H1 (cell line): ENCODE measurements at regions not wholly inside any gene's neighbourhood (a gene's known extent, or its start where the extent isn't known, plus 50 kb on each side); places are given as distances from the start of the nearest gene placed in this dataset.

Experiments used
- CTCF ChIA-PET: fragments of 300-600 bp; sonication (Branson Sonifier 250); formaldehyde crosslinking; loops from one replicate; lab custom pipeline; 2021; ENCODE audit not compliant: partially characterized antibody; lab: Charles Lee
- POLR2A ChIA-PET: fragments of 300-600 bp; sonication (Branson Sonifier 250); formaldehyde crosslinking; loops from one replicate; lab custom pipeline; 2021; ENCODE audit warnings: inconsistent platforms; ENCODE audit not compliant: partially characterized antibody; lab: Charles Lee
- DNase-seq, 2 experiments: peaks; one replicate each; pipeline versions ENCODE4 v3.0.0 to v3.0.0-alpha.2; 2010 to 2022; ENCODE audit warnings: low spot score in 2 of 2, low read depth in 1 of 2, mixed read lengths in 1 of 2
- FAIRE-seq: peaks from 2 replicates; lab custom pipeline; 2011; peaks lifted over from hg19 to GRCh38; lab: Jason Lieb, UNC
- H2AFZ ChIP-seq: 2 replicates; pipeline ENCODE4 v1.8.1; 2012; ENCODE audit warnings: low read length, inconsistent platforms
- H2AK5ac ChIP-seq: 2 replicates; pipeline ENCODE4 v1.6.1; 2013; ENCODE audit warnings: low read depth, low read length
- H2BK120ac ChIP-seq: replicated peaks from 2 replicates; pipeline ENCODE3; 2013; ENCODE audit warnings: low read depth, low read length, inconsistent platforms
- H2BK12ac ChIP-seq: 2 replicates; pipeline ENCODE4 v1.6.1; 2013; ENCODE audit warnings: low read depth, low read length
- H2BK15ac ChIP-seq: 2 replicates; pipeline ENCODE4 v1.6.1; 2013; ENCODE audit warnings: low read length
- H2BK20ac ChIP-seq: 2 replicates; pipeline ENCODE4 v1.6.1; 2013; ENCODE audit warnings: low read length
- H2BK5ac ChIP-seq: 2 replicates; pipeline ENCODE4 v1.6.1; 2013; ENCODE audit warnings: low read depth, low read length
- H3K14ac ChIP-seq: 2 replicates; pipeline ENCODE4 v1.6.1; 2013; ENCODE audit warnings: inconsistent platforms; ENCODE audit not compliant: insufficient read length
- H3K18ac ChIP-seq: 2 replicates; pipeline ENCODE4 v1.6.1; 2013; ENCODE audit warnings: low read length; ENCODE audit errors: extremely low read depth
- H3K23ac ChIP-seq: 2 replicates; pipeline ENCODE4 v1.6.1; 2013; ENCODE audit warnings: inconsistent platforms; ENCODE audit not compliant: insufficient read length
- H3K23me2 ChIP-seq: 2 replicates; pipeline ENCODE4 v1.6.1; 2013; ENCODE audit warnings: low read depth, low read length
- H3K27ac ChIP-seq: 2 replicates; pipeline ENCODE4 v1.6.1; 2011; ENCODE audit warnings: low read depth, low read length, inconsistent platforms
- H3K27me3 ChIP-seq, 4 experiments: replicated peaks in 1 of 4; 1 replicate in 1 of 4; 2 replicates in 3 of 4; pipeline versions ENCODE4 v1.6.1 to v1.8.1; 2011 to 2013; ENCODE audit warnings: low read length in 3 of 4, mild to moderate bottlenecking in 3 of 4, inconsistent platforms in 2 of 4, mixed read lengths in 2 of 4, moderate library complexity in 1 of 4; ENCODE audit not compliant: control insufficient read depth in 3 of 4, insufficient read depth in 3 of 4; ENCODE audit errors: extremely low read depth in 1 of 4
- H3K36me3 ChIP-seq, 4 experiments: 2 replicates each; pipeline versions ENCODE4 v1.6.1 to v1.8.1; 2011 to 2013; ENCODE audit warnings: mild to moderate bottlenecking in 4 of 4, low read length in 3 of 4, moderate library complexity in 2 of 4, control low read depth in 1 of 4, inconsistent platforms in 1 of 4; ENCODE audit not compliant: insufficient read depth in 4 of 4, control insufficient read depth in 2 of 4
- H3K4ac ChIP-seq: replicated peaks from 2 replicates; pipeline ENCODE3; 2013; ENCODE audit warnings: low read length, low read depth, mixed read lengths, inconsistent platforms; ENCODE audit not compliant: insufficient read length
- H3K4me1 ChIP-seq, 4 experiments: replicated peaks in 1 of 4; 1 replicate in 1 of 4; 2 replicates in 3 of 4; pipeline versions ENCODE4 v1.6.1 to v1.8.1; 2011 to 2013; ENCODE audit warnings: low read length in 3 of 4, inconsistent platforms in 2 of 4, mixed read lengths in 1 of 4; ENCODE audit not compliant: insufficient read depth in 4 of 4, control insufficient read depth in 3 of 4
- H3K4me2 ChIP-seq, 2 experiments: 2 replicates each; pipeline versions ENCODE4 v1.6.1 to v1.8.1; 2011 to 2013; ENCODE audit warnings: low read depth in 2 of 2, low read length in 2 of 2, control low read depth in 1 of 2, inconsistent platforms in 1 of 2, mild to moderate bottlenecking in 1 of 2; ENCODE audit not compliant: insufficient read depth in 1 of 2
- H3K4me3 ChIP-seq, 4 experiments: fragments of 200-600, 300-600 bp in 1 of 4; sonication (generic), shearing (Covaris generic), sonication (Bioruptor Twin) in 1 of 4; 2 replicates each; pipeline versions ENCODE4 v1.5.1 to v1.8.1; 2011 to 2016; ENCODE audit warnings: low read length in 4 of 4, low read depth in 3 of 4, control low read depth in 2 of 4, inconsistent platforms in 2 of 4, mild to moderate bottlenecking in 2 of 4, mixed read lengths in 1 of 4, moderate library complexity in 1 of 4; ENCODE audit not compliant: insufficient read depth in 2 of 4; ENCODE audit errors: extremely low read depth in 1 of 4
- H3K56ac ChIP-seq: replicated peaks from 2 replicates; pipeline ENCODE3; 2013; ENCODE audit warnings: low read depth, mild to moderate bottlenecking, mixed read lengths, low read length, inconsistent platforms; ENCODE audit not compliant: insufficient read length
- H3K79me1 ChIP-seq: 2 replicates; pipeline ENCODE4 v1.6.1; 2013; ENCODE audit warnings: low read depth, low read length, control low read depth
- H3K79me2 ChIP-seq, 2 experiments: 2 replicates each; pipeline versions ENCODE4 v1.6.1 to v1.8.1; 2012 to 2013; ENCODE audit warnings: low read length in 2 of 2, mild to moderate bottlenecking in 2 of 2, inconsistent platforms in 1 of 2; ENCODE audit not compliant: insufficient read depth in 2 of 2, control insufficient read depth in 1 of 2
- H3K9ac ChIP-seq, 4 experiments: replicated peaks in 1 of 4; 1 replicate in 1 of 4; 2 replicates in 3 of 4; pipeline versions ENCODE4 v1.6.1 to v1.8.1; 2011 to 2013; ENCODE audit warnings: low read depth in 3 of 4, low read length in 3 of 4, control low read depth in 2 of 4, mild to moderate bottlenecking in 2 of 4, moderate library complexity in 2 of 4, inconsistent platforms in 1 of 4; ENCODE audit errors: extremely low read depth in 1 of 4
- H3K9me3 ChIP-seq, 2 experiments: 2 replicates each; pipeline versions ENCODE4 v1.6.1 to v1.8.1; 2012 to 2013; ENCODE audit warnings: mild to moderate bottlenecking in 2 of 2, moderate library complexity in 2 of 2, control low read depth in 1 of 2, inconsistent platforms in 1 of 2, low read depth in 1 of 2, low read length in 1 of 2, mixed read lengths in 1 of 2; ENCODE audit not compliant: insufficient read depth in 2 of 2
- H4K20me1 ChIP-seq, 2 experiments: replicated peaks in 1 of 2; 2 replicates each; pipeline versions ENCODE3 to v1.8.1; 2011 to 2013; ENCODE audit warnings: inconsistent platforms in 2 of 2, low read length in 2 of 2, mild to moderate bottlenecking in 1 of 2; ENCODE audit not compliant: insufficient read depth in 2 of 2, control insufficient read depth in 1 of 2
- H4K5ac ChIP-seq: 2 replicates; pipeline ENCODE4 v1.6.1; 2013; ENCODE audit warnings: low read length, low read depth, mixed read lengths, inconsistent platforms; ENCODE audit not compliant: insufficient read length
- H4K8ac ChIP-seq: 2 replicates; pipeline ENCODE4 v1.8.0; 2013; ENCODE audit warnings: mild to moderate bottlenecking, moderate library complexity, low read length, inconsistent platforms; ENCODE audit not compliant: insufficient read depth; ENCODE audit errors: extremely low read depth
- H4K91ac ChIP-seq: replicated peaks from 2 replicates; pipeline ENCODE3; 2013; ENCODE audit warnings: low read length, mixed read lengths, inconsistent platforms; ENCODE audit not compliant: insufficient read length
- BCL11A ChIP-seq, 2 experiments: IDR thresholded peaks; one replicate each; pipeline ENCODE4 v1.6.1; 2011; ENCODE audit warnings: low read depth in 2 of 2, low read length in 2 of 2, mild to moderate bottlenecking in 2 of 2
- CEBPB ChIP-seq: IDR thresholded peaks from 2 replicates; pipeline ENCODE4 v1.6.1; 2012; ENCODE audit warnings: low read depth, low read length
- CHD1 ChIP-seq: IDR thresholded peaks from 2 replicates; pipeline ENCODE4 v1.6.1; 2012; ENCODE audit warnings: low read depth, low read length, improper control_type of control experiment
- CHD2 ChIP-seq: IDR thresholded peaks from 2 replicates; pipeline ENCODE4 v1.6.1; 2012; ENCODE audit warnings: low read length, improper control_type of control experiment
- EGR1 ChIP-seq: IDR thresholded peaks from 2 replicates; pipeline ENCODE4 v1.6.1; 2011; ENCODE audit warnings: low read depth, low read length, borderline replicate concordance
- KDM4A ChIP-seq: IDR thresholded peaks from one replicate; pipeline ENCODE4 v1.7.1; 2012; ENCODE audit warnings: low read depth, mild to moderate bottlenecking, moderate library complexity, low read length, inconsistent platforms; ENCODE audit not compliant: severe bottlenecking
- NRF1 ChIP-seq: IDR thresholded peaks from 2 replicates; pipeline ENCODE4 v1.6.1; 2011; ENCODE audit warnings: mild to moderate bottlenecking, low read depth, low read length, improper control_type of control experiment
- SP2 ChIP-seq: IDR thresholded peaks from 2 replicates; pipeline ENCODE4 v1.6.1; 2012; ENCODE audit warnings: mild to moderate bottlenecking, low read length, inconsistent platforms
- ZNF274 ChIP-seq: IDR thresholded peaks from 2 replicates; pipeline ENCODE4 v1.7.0; 2012; ENCODE audit warnings: low read length, borderline replicate concordance; ENCODE audit errors: extremely low read depth
- WGBS, 2 experiments: shearing (Covaris generic) in 1 of 2; methylation state at CpG; one replicate each; pipeline versions ENCODE4 v1.1.6 to v1.1.7; 2013 to 2015; ENCODE audit warnings: low lambda C conversion rate in 2 of 2, mixed read lengths in 2 of 2, inconsistent platforms in 1 of 2, low coverage in 1 of 2, missing lambda C conversion rate in 1 of 2; ENCODE audit not compliant: insufficient replicate concordance in 2 of 2, insufficient coverage in 1 of 2, insufficient read length in 1 of 2; ENCODE audit errors: extremely low coverage in 1 of 2, missing lambda C conversion rate in 1 of 2; 5-methylcytosine and 5-hydroxymethylcytosine counted together

DNA sequence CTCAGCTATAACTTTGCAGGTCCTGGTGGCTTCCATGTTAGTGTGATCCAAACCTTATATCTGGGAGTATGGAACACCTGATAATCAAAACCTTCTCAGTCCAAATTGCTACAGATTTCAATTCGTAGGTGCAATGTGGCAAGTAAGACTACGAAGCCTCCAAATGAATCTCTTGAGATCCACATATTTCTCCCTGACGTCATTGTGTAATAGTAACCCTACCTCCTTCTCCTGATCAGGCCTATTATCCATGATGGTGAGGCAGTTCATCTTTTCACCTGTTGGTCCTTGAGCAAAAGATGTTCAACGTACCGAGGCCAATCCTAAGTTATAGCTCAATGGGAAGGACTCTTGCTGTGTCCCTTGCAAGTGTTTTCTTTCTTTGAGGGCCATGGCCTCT is 115.9 kb upstream of the CHRM3 start:
- WGBS, 2 experiments = 93% methylated on average over 5 of the region's 5 CpGs; no CpG with 5 or more reads in 1 of the 2 experiments
- H3K23me2 ChIP-seq = no peaks in the 10 kb centered on the region
- H3K23ac ChIP-seq = no peak overlapping the region
- no peak for TF ChIP-seq SP2
- no peak for TF ChIP-seq BCL11A (IDR thresholded peaks at IDR 0.05; ENCODE audit: low read depth in 2 of 2, low read length in 2 of 2)
- no peak for TF ChIP-seq EGR1
- TF ChIP-seq CHD2 = no peak
- TF ChIP-seq CHD1 = no peak
- TF ChIP-seq NRF1 = no peak
- no peak for TF ChIP-seq CEBPB
- no peak for TF ChIP-seq ZNF274
- no peak for TF ChIP-seq KDM4A
- H3K4me2 ChIP-seq = no peak overlapping the region
- no peak overlapping the region for H4K8ac ChIP-seq
- H3K79me2 ChIP-seq = no peaks in the 10 kb centered on the region
- H2BK20ac ChIP-seq = no peak overlapping the region
- POLR2A ChIA-PET = interaction anchor here (0.7 kb wide), 1 partner anchor 1415 kb away, joined by 3 read pairs; no protein-coding TSS in a partner anchor
- H3K27ac ChIP-seq = no peak overlapping the region
- H3K9ac ChIP-seq = no peak overlapping the region
- H3K9me3 ChIP-seq = no peaks in the 10 kb centered on the region
- no peak overlapping the region for H2AK5ac ChIP-seq
- no peaks in the 10 kb centered on the region for H4K20me1 ChIP-seq
- no peak overlapping the region for H3K18ac ChIP-seq
- no peak overlapping the region for H3K4me3 ChIP-seq
- H4K5ac ChIP-seq = no peak overlapping the region
- H3K56ac ChIP-seq = no peak overlapping the region
- H2BK5ac ChIP-seq = no peak overlapping the region
- no peak for DNase-seq
- no peak overlapping the region for H2BK12ac ChIP-seq
- H3K4ac ChIP-seq = no peak overlapping the region
- CTCF ChIA-PET = interaction anchor here (0.6 to 1.6 kb wide), 3 partner anchors 38 to 318 kb away, joined by 3 to 6 read pairs (median 3); no protein-coding TSS in a partner anchor
- no peak overlapping the region for H2AFZ ChIP-seq
- H2BK120ac ChIP-seq = no peak overlapping the region
- H2BK15ac ChIP-seq = no peak overlapping the region
- H4K91ac ChIP-seq = no peak overlapping the region
- no peak overlapping the region for H3K14ac ChIP-seq
- no peaks in the 10 kb centered on the region for H3K36me3 ChIP-seq
- FAIRE-seq = no peak
- no peaks in the 10 kb centered on the region for H3K4me1 ChIP-seq
- no peaks in the 10 kb centered on the region for H3K79me1 ChIP-seq
- H3K27me3 ChIP-seq = peaks cover 0 to 1% (median 0%) of the 10 kb centered on the region in 4 experiments; a peak in 2 of 7 replicates
